ENCODE measurements at regions not wholly inside any gene's neighbourhood (a gene's known extent, or its start where the extent isn't known, plus 50 kb on each side); places are given as distances from the start of the nearest gene placed in this dataset.
"Not testable (repeated sequence)": the region's sequence is repeated elsewhere in the genome, so short reads cannot be mapped to it uniquely, and the experiment has no call there.

DNA sequence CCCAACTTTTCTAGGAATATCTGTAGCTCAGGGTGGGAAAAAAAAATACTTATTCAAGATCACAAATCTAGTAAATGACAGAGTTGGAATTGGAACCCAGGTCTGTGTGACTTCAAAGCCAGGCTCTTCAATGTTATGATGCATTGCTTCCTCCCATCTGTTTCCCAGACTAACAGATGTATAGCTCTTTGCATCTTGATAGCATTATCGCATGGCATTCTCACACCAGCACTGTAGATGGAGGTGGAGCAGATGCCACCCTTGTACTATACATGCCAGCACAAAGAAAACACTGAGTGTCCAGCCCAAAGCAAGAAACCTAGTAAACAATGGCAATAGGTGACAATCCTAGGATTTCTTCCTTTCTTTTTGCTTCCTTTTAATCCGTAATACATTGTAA lies 497.3 kb downstream of the NEBL start:
- no peak for DNase-seq (ENCODE audit: low read depth)

DNA sequence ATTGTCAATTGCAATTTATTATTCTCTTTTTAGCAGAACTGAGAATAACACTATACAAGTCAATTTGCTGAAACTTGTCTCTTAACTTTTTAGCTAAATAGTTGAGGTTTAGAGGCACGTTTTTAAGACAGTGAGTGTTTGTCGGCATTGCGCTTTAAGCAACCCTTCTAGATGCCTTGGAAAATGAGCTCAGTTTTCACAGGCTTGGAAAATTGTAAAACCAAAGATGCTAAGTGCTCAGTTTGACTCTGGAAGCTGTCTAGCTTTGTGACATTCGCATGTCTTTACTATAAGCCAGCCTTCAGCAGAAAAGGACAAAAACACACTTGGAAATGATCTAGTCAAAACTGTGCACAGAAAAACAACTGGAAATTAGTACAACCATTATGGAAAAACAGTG lies 500.4 kb downstream of the NEBL start:
- no peak for DNase-seq (ENCODE audit: low read depth)

DNA sequence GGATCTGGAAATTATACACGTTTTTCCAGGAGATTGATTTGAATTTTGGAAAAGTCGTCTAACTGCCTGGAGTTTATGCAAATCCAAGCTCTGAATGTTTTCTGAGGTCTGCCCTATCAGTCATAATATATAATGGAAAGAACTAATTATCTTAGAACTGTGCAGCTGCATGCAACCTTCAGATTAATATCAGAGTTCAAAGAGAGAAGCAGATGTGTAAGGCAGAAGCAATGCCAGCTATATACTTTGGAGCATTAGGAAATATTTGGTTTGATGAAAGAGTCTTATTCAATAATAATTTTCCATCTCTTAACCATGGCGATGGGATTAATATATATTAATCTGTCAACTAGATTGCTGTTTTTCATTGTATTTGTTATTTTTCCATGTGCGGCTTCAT lies 500.9 kb downstream of the NEBL start:
- DNase-seq (ENCODE audit: low read depth): peak; percentile 39

DNA sequence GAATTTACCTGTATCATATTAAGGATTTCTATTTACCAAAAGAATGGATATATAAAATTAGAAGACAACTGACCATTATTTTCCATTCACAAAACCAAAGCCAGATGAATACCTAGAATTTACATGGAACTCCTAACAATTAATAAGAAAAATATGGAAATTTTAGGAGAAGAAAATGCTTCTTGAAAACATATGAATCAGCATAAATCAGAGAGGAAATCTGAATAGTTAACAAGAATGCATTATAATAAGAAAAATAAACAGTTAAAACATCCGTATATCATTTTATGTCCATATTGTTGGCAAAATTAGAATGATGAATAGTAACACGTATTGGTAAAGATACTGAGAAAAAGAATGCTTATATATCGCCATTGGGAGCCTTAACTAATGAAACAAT lies 505.5 kb downstream of the NEBL start:
- no peak for DNase-seq (ENCODE audit: low read depth)

DNA sequence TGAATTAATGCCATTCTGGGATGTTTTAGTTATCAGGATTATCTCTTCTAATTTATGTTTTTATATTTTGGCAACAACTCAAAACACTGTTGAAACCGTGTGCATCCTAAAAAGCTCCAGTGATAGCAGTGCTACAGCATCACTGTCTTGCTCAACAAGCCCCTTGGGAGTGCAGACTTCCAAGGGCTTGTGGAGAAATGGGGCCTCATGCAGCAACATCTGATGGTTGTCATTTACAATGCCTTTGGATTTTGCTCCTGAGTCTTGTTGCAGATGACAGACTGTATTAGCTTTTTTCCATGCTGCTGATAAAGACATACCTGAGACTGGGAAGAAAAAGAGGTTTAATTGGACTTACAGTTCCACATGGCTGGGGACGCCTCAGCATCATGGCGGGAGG lies 515.4 kb downstream of the NEBL start:
- DNase-seq (ENCODE audit: low read depth): no peak

DNA sequence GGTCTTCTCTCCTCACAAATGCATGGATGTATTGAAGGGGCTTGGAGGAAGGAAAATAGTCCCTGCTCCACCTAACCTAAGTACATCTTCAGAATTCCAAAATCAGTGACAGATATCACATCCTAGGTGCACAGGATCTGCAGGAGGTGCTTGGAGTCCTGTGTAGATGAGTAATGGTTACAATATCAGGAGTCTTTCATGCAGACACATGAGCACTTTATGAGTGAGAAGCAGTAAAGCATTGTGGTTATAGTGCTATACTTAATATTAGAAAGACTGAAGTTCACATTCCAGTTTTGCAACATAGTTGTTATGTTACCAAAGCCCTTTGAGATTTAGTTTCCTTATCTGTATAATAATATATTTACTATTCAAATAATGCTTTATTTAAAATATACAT lies 516.7 kb downstream of the NEBL start:
- no peak for DNase-seq (ENCODE audit: low read depth)

DNA sequence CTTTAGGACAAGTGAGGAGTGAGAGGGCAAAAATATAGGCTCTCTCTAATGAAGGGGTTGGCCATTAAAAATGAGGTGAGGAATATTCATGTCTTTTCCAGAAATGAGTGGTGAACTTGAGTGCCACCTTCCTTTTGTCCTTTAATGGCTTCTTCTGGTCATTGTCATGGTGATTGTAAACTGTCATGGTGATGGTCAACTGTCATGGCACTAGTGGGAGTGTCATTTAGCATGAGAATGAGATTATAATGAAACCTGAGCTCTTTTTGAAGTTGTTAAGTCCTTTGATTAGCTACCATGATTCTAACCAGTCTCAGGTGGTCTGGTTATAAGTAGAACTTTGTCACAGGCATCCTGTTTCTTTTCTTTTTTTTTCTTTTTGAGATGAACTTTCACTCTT lies 524.4 kb downstream of the NEBL start:
- no peak for DNase-seq (ENCODE audit: low read depth)

DNA sequence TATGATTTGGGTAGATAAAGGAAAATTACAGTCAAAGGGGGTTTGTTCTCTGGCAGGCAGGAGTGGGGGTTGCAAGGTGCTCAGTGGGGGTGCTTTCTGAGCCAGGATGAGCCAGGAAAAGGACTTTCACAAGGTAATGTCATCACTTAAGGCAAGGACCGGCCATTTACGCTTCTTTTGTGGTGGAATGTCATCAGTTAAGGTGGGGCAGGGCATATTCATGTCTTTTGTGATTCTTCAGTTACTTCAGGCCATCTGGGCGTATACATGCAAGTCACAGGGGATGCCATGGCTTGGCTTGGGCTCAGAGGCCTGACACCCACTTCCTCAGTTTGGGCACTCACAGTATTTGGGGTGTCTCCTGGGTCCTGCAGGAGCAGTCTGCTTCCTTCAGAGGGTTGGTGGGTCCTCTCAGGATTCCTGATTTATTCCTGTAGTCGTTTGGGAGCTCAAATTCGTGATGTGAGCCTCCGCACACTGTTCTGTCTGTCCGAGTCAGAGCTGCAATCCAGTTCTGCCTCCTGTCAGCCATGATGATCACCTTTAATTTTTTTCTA lies 526.1 kb downstream of the NEBL start:
- DNase-seq (ENCODE audit: low read depth): not testable (repeated sequence)

DNA sequence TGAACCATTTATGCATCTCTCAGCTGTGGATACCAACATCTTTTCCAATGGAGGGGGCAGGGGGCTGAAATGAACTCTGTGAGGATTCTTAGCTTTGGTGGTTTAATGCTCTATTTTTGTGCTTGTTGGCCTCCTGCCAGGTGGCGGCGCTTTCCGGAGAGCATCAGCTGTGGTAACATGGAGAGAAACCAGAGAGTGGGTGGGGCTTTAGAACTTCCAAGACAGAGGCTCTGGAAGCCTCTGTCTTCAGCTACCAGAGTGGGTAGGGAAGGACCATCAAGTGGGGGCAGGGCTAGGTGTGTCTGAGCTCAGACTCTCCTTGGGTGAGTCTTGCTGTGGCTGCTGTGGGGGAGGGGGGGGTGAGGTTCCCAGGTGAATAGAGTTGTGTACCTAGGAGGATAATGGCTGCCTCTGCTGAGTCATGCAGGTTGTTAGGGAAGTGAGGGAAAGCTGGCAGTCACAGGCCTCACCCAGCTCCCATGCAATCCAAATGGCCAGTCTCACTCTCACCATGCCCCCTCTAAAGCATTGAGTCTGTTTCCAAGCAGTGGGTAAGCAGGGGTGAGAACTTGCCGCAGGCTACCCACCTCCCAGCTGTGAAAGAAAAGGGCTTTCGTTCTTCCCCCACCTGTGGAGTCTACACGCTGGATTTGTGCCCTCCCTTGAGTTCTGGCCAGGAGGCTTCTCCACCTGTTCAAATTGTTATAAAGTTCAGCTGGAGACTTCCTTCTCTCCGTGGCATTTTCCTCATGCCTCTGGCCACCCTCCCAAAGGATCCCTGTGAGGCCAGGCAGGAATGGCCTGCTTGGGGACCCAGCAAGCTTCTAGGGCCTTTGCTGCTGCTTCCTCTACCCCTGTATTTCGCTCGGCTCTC lies 527.0 kb downstream of the NEBL start:
- DNase-seq (ENCODE audit: low read depth): no peak

DNA sequence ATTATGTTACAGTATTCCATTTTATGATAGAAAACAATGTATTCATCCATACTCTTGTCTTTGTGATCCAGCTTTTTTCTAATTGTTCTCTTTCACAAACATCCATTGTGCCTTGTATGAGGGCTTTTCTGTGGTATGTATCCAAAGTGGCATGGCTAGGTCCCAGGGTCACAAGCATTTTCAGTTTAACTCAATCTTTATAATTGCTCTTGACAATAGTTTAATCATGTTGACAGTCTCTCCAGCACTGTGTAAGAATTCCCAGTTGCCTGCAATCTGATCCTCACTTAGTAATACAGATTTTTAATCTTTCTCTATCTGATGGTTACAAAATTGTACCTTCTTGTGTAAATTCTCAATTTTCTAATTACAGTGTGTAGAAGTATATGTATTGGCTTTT lies 533.4 kb downstream of the NEBL start:
- no peak for DNase-seq (ENCODE audit: low read depth)

DNA sequence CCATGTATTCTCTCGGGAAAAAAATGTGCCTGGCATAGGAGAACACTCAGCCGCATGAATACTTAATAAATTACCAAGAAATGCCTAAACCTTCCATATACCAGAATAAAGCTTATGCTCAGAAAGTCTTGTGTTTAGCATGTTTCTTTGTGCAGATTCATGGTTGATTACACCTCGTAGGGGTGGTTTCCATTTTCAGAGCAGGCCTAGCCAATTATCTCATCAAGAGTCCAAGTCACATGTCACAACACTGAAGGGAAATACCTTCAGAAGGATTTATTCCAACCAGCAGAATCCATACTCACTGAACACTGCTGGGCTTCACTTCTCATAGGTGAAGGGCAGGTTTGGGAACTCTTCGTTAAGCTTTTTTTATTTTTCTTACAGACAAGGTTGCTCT lies 539.7 kb downstream of the PLXDC2 start:
- DNase-seq (ENCODE audit: low read depth): no peak

DNA sequence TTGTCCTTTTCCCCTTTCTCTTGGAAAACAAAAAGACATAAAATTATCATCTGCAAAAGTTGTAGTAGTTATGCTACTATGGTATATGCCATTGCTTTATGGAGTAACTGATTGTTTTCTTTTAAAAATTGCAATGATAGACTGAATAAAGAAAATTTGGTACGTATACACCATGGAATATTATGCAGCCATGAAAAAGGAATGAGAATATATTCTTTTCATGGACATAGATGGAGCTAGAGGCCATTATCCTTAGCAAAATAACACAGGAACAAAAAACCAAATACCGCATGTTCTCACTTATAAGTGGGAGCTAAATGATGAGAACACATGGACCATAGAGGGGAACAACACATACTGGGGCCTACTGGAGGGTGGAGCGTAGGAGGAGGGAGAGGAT lies 538.8 kb downstream of the PLXDC2 start:
- DNase-seq (ENCODE audit: low read depth): no peak

DNA sequence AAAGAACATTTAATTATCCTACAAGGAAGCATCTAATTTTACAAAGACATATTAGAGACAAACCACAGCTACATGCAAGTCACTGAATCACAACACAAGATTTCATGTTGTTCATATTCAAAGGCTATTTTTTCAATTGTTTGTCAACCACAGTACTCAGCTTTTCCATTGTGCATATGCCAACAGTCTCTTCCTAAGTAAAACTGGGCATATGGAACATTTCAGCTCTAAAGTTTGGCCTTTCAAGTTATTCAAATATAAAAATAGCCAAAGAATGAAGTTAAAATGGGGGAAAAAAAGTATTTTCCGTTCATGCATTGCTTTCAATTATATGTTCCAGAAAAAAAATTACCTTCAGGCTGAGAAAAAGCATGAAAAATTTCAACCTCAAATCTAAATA lies 537.9 kb downstream of the PLXDC2 start:
- DNase-seq (ENCODE audit: low read depth): peak; percentile 13

DNA sequence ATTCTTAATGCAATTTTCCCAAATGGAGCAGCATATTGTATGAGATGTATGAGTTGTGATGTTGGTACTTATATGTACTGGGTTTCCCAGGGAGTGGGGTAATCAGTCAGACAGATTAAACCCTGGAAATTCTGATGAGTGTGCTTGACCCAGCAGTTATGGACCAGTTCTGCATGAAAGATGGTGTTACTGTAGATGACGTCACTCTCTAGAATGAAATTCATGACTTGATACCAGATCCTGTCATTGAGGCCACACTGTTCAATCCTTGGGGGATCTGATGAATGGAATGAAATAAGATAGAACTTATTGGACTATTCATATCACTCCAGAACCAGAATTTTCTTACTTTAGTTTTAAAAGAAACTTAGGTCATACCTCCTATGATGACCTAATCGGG lies 534.3 kb downstream of the PLXDC2 start:
- no peak for DNase-seq (ENCODE audit: low read depth)

DNA sequence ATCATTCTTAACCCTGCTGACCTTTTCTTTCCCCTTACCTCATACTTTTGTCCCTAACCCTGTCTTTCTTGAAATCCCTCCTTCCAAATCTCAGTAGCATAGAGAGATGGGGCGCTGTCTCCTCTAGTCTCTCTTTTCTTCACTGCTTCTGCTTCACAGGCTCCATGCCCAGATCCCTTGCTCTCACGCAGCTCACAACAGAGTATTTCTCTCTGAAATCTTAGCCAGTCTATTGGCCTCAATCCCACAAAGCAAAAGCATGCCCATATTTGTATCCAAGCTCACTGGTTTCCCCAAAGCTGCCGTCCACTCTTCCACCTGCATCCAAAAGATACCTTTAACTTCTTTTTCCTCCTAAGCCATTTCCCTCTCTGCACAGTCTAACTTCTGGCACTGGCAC lies 526.8 kb downstream of the PLXDC2 start:
- DNase-seq (ENCODE audit: low read depth): no peak

Data from forelimb muscle (tissue), 1 donor.